HepG2 (cell line): ENCODE measurements at regions not wholly inside any gene's neighbourhood (a gene's known extent, or its start where the extent isn't known, plus 50 kb on each side); places are given as distances from the start of the nearest gene placed in this dataset.

ENCODE experiments used
- ATAC-seq: fragments of 200-7000 bp; cut with Tn5 transposase; 3 replicates; pipeline ENCODE4 v1.9.1; 2020; ENCODE audit warnings: mild to moderate bottlenecking, moderate library complexity
- BruUV-seq: library from RNA; stranded (reverse); fragments of 400-500 nt; replicated peaks from 2 replicates; lab custom pipeline; 2021; lab: Mats Ljungman, UMichigan
- CTCF ChIA-PET: fragments of 300-600 bp; formaldehyde crosslinking; extraction: SDS; loops from one replicate; lab custom pipeline; 2021; ENCODE audit warnings: low total read pairs, inconsistent platforms, low intra/inter-chr PET ratio; lab: Yijun Ruan, JAX
- POLR2A ChIA-PET: fragments of 350-600 bp; sonication (Branson Sonifier 250); formaldehyde crosslinking; loops from one replicate; lab custom pipeline; 2020; ENCODE audit warnings: antibody characterized with exemption, inconsistent platforms; lab: Yijun Ruan, JAX
- DNase-seq: peaks from one replicate; pipeline ENCODE4 v3.0.0-alpha.2; 2015; ENCODE audit warnings: low spot score
- FAIRE-seq: peaks from 3 replicates; lab custom pipeline; 2011; peaks lifted over from hg19 to GRCh38; lab: Jason Lieb, UNC
- H2AFZ ChIP-seq: one replicate; pipeline ENCODE4 v1.6.1; 2011; ENCODE audit warnings: low read length, inconsistent platforms
- H3K27ac ChIP-seq: fragments of 300-600 bp; 3 replicates; pipeline ENCODE4 v1.8.0; 2011; ENCODE audit warnings: mixed run types, mild to moderate bottlenecking, mixed read lengths, low read length, inconsistent platforms; ENCODE audit not compliant: insufficient read depth; ENCODE audit errors: extremely low read length
- H3K27me3 ChIP-seq, 2 experiments: fragments of 200-600 bp in 1 of 2; 2 replicates in 1 of 2; 3 replicates in 1 of 2; pipeline versions ENCODE4 v1.6.0 to v1.8.0; 2011; ENCODE audit warnings: low read length in 2 of 2, mild to moderate bottlenecking in 2 of 2, moderate library complexity in 2 of 2, inconsistent platforms in 1 of 2; ENCODE audit not compliant: insufficient read depth in 2 of 2, control insufficient read depth in 1 of 2
- H3K36me3 ChIP-seq, 2 experiments: fragments of 200-600 bp in 1 of 2; replicated peaks in 1 of 2; 2 replicates in 1 of 2; 3 replicates in 1 of 2; pipeline versions ENCODE4 v1.5.1 to v1.8.0; 2011; ENCODE audit warnings: low read length in 2 of 2, inconsistent platforms in 1 of 2; ENCODE audit not compliant: insufficient read depth in 2 of 2, control insufficient read depth in 1 of 2
- H3K4me1 ChIP-seq: 2 replicates; pipeline ENCODE4 v1.5.1; 2012; ENCODE audit warnings: low read length, inconsistent platforms; ENCODE audit not compliant: insufficient read depth
- H3K4me2 ChIP-seq: 2 replicates; pipeline ENCODE4 v1.6.0; 2011; ENCODE audit warnings: low read depth, low read length, inconsistent platforms
- H3K4me3 ChIP-seq, 3 experiments: fragments of 200-600 bp in 1 of 3; sonication (generic), shearing (Covaris generic) in 1 of 3; replicated peaks in 1 of 3; 2 replicates each; pipeline ENCODE4 v1.5.1; 2011 to 2016; ENCODE audit warnings: low read length in 3 of 3, inconsistent platforms in 2 of 3, low read depth in 2 of 3, mild to moderate bottlenecking in 2 of 3, control low read depth in 1 of 3, mixed read lengths in 1 of 3; ENCODE audit not compliant: insufficient read depth in 1 of 3
- H3K79me2 ChIP-seq: one replicate; pipeline ENCODE4 v1.6.1; 2011; ENCODE audit warnings: low read length, inconsistent platforms; ENCODE audit not compliant: insufficient read depth
- H3K9ac ChIP-seq: 2 replicates; pipeline ENCODE4 v1.6.0; 2011; ENCODE audit warnings: mild to moderate bottlenecking, low read depth, low read length, inconsistent platforms; ENCODE audit not compliant: insufficient read depth
- H3K9me3 ChIP-seq: 2 replicates; pipeline ENCODE4 v1.5.1; 2012; ENCODE audit warnings: mild to moderate bottlenecking, low read length
- H4K20me1 ChIP-seq: 2 replicates; pipeline ENCODE4 v1.6.0; 2011; ENCODE audit warnings: inconsistent platforms, mild to moderate bottlenecking, low read length, moderate library complexity; ENCODE audit not compliant: insufficient read depth
- DMAP1 ChIP-seq: IDR thresholded peaks from 2 replicates; pipeline ENCODE4 v1.6.1; 2016
- MED8 ChIP-seq: sonication (generic); formaldehyde crosslinking; IDR thresholded peaks from 2 replicates; pipeline ENCODE4 v1.8.1; 2023; ENCODE audit warnings: mild to moderate bottlenecking, missing genetic modification reagents; ENCODE audit not compliant: insufficient replicate concordance
- MIER2 ChIP-seq: IDR thresholded peaks from 2 replicates; pipeline ENCODE4 v1.6.1; 2016; ENCODE audit warnings: missing biosample characterization, missing genetic modification reagents
- RARG ChIP-seq: sonication (generic); formaldehyde crosslinking; IDR thresholded peaks from 2 replicates; pipeline ENCODE4 v1.4.0; 2020; ENCODE audit warnings: low read depth, mild to moderate bottlenecking, missing genetic modification reagents
- SMARCC2 ChIP-seq: fragments of 450-650 bp; IDR thresholded peaks from 2 replicates; pipeline ENCODE4 v1.6.1; 2017; ENCODE audit warnings: antibody characterized with exemption, mild to moderate bottlenecking
- SUZ12 ChIP-seq: fragments of 150-350 bp; IDR thresholded peaks from 2 replicates; pipeline ENCODE4 v1.6.1; 2014; ENCODE audit warnings: low read depth, low read length
- ZNF143 ChIP-seq: sonication (generic); formaldehyde crosslinking; IDR thresholded peaks from 2 replicates; pipeline ENCODE4 v1.4.0; 2020; ENCODE audit warnings: missing genetic modification reagents
- ZNF180 ChIP-seq: sonication (generic); formaldehyde crosslinking; IDR thresholded peaks from 2 replicates; pipeline ENCODE4 v1.4.0; 2020; ENCODE audit warnings: low read depth, missing genetic modification reagents, borderline replicate concordance
- WGBS: methylation state at CpG from one replicate; pipeline ENCODE4 v1.1.6; 2017; ENCODE audit warnings: low lambda C conversion rate; 5-methylcytosine and 5-hydroxymethylcytosine counted together
- in situ Hi-C: cut with HindIII; loops from 2 replicates; pipeline ENCODE4 v1.10.0; 2017; ENCODE audit warnings: low pct_unique_long_range_greater_than_20kb; ENCODE audit not compliant: extremely low pct_ligation_motif_present
- intact Hi-C: fragments of 100-400 bp; cut with micrococcal nuclease; formaldehyde crosslinking; loops from one replicate; pipeline ENCODE4 v1.10.0; 2022; ENCODE audit not compliant: unreplicated experiment
- TF ChIP-seq, protein P1 (sequence below): sonication (generic); formaldehyde crosslinking; conservative IDR thresholded peaks from 2 replicates; pipeline ENCODE4 v1.4.0; 2020; ENCODE audit warnings: missing genetic modification reagents
- TF ChIP-seq, protein P2 (sequence below): sonication (generic); formaldehyde crosslinking; IDR thresholded peaks from 2 replicates; pipeline ENCODE4 v1.5.0; 2020; ENCODE audit warnings: missing genetic modification reagents, mild to moderate bottlenecking, borderline replicate concordance

DNA sequence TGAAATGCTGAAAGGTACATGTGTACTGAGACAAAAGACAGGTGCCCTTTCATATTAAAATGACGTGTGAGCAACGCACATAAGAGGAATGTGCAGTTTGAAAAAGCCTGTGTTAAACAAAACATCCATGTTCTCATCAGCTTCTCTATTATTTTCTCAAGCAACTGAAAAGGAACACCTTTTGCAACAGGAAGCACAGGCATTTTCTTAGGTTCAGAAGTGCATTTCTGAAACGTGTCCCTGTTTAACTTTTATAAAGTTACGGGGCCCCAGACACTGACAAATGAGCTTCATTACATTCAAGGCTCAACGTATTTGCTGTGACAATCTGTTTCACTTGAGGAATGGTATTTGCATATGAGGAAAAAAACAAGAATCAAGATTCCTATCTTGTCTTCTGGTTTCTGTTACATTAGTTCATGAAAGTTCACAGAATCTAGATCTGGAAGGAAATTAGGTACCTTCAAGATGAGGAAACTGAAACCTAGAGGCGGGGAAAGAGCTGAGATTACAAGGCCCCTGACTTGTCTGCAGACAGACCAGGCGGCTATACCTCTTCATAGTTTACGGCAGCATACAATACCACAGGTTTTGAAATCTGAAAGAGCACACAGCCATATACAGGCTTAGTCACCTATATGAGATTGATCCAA is 431.7 kb downstream of the KLF12 start:
- H2AFZ ChIP-seq: no peak overlapping the region
- H3K9me3 ChIP-seq: no peaks in the 10 kb centered on the region
- H3K36me3 ChIP-seq: no peaks in the 10 kb centered on the region
- H3K4me2 ChIP-seq: no peak overlapping the region
- no peaks in the 10 kb centered on the region for H3K79me2 ChIP-seq
- H3K4me3 ChIP-seq: no peak overlapping the region
- ATAC-seq: no peak
- ChIA-PET CTCF (no interaction called here), POLR2A (no interaction called here)
- FAIRE-seq: no peak
- 55% methylated on average over 8 of the region's 8 CpGs for WGBS
- no peak for TF ChIP-seq ZNF180 (CRISPR knock-in tag)
- TF ChIP-seq ZNF143 (CRISPR knock-in tag): no peak
- TF ChIP-seq SUZ12: no peak
- TF ChIP-seq MED8 (CRISPR knock-in tag): no peak
- no peak overlapping the region for H3K9ac ChIP-seq
- no peaks in the 10 kb centered on the region for H4K20me1 ChIP-seq
- H3K27me3 ChIP-seq: no peaks in the 10 kb centered on the region
- no peaks in the 10 kb centered on the region for H3K4me1 ChIP-seq
- intact Hi-C loops: no loop called here
- no peak for DNase-seq
- no peak overlapping the region for H3K27ac ChIP-seq
- no TSS peak for BruUV-seq
- in situ Hi-C loops: loop anchor here (10.0 kb wide), 1 partner anchor 858 kb away; no protein-coding TSS in a partner anchor

DNA sequence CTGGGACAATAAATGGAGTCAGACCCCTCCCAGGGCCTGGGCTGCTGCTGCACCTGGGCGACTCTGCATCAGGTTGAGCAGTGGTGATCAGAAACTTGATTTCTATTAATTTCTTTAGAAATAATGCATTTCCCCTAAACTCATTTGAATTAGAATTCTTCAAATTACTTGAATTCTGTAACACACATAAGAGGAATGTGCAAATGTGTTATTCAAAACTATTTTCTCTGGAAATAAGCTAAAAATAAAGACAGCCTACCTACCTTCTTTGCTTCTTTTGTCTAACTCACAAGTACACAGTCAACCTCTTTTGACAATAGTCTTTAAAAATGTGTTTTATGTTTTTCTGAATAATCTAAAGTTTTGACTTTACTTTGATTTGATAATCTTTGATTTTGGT is 433.0 kb downstream of the KLF12 start:
- no peak overlapping the region for H3K27ac ChIP-seq
- no peaks in the 10 kb centered on the region for H3K36me3 ChIP-seq
- FAIRE-seq: no peak
- H3K4me1 ChIP-seq: no peaks in the 10 kb centered on the region
- ChIA-PET CTCF (no interaction called here), POLR2A (no interaction called here)
- no peak overlapping the region for H3K4me3 ChIP-seq
- intact Hi-C loops (no loop called here), in situ Hi-C loops (loop anchor here (10.0 kb wide), 1 partner anchor 856 kb away; no protein-coding TSS in a partner anchor)
- TF ChIP-seq, protein P1, sequence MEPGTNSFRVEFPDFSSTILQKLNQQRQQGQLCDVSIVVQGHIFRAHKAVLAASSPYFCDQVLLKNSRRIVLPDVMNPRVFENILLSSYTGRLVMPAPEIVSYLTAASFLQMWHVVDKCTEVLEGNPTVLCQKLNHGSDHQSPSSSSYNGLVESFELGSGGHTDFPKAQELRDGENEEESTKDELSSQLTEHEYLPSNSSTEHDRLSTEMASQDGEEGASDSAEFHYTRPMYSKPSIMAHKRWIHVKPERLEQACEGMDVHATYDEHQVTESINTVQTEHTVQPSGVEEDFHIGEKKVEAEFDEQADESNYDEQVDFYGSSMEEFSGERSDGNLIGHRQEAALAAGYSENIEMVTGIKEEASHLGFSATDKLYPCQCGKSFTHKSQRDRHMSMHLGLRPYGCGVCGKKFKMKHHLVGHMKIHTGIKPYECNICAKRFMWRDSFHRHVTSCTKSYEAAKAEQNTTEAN: no peak
- TF ChIP-seq, protein P2, sequence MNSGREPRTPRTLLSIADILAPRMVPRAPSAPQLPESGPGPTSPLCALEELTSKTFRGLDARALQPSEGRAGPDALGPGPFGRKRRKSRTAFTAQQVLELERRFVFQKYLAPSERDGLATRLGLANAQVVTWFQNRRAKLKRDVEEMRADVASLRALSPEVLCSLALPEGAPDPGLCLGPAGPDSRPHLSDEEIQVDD: no peak
- TF ChIP-seq DMAP1: no peak
- no peak for TF ChIP-seq MIER2 (CRISPR knock-in tag)
- no peak for TF ChIP-seq RARG (CRISPR knock-in tag)
- no peak for TF ChIP-seq SMARCC2
- no peaks in the 10 kb centered on the region for H4K20me1 ChIP-seq
- WGBS: 76% methylated on average over 1 of the region's 1 CpG
- H2AFZ ChIP-seq: no peak overlapping the region
- H3K9me3 ChIP-seq: no peaks in the 10 kb centered on the region
- DNase-seq: no peak
- no peak for ATAC-seq
- H3K79me2 ChIP-seq: no peaks in the 10 kb centered on the region
- BruUV-seq: no TSS peak
- no peak overlapping the region for H3K4me2 ChIP-seq
- H3K9ac ChIP-seq: no peak overlapping the region
- no peaks in the 10 kb centered on the region for H3K27me3 ChIP-seq
